ENCODE measurements at regions not wholly inside any gene's neighbourhood (a gene's known extent, or its start where the extent isn't known, plus 50 kb on each side); places are given as distances from the start of the nearest gene placed in this dataset.
"Not testable (repeated sequence)": the region's sequence is repeated elsewhere in the genome, so short reads cannot be mapped to it uniquely, and the experiment has no call there.

- DNase-seq (ENCODE audit: low spot score): no peak
These were observed 1957.9 kb downstream of the SUCLG1 start for GRCh38 chr2:82501217-82501616.

- DNase-seq (ENCODE audit: low spot score): no peak
These were observed 1960.2 kb downstream of the SUCLG1 start for GRCh38 chr2:82498777-82499443.

- DNase-seq (ENCODE audit: low spot score): no peak
These were observed 1964.3 kb downstream of the SUCLG1 start for GRCh38 chr2:82494739-82495138.

GRCh38 chr2:82491591-82491990, 1967.5 kb downstream of the SUCLG1 start:
- no peak for DNase-seq (ENCODE audit: low spot score)

- no peak for DNase-seq (ENCODE audit: low spot score)
These were observed 1971.7 kb downstream of the SUCLG1 start for GRCh38 chr2:82487354-82487753.

GRCh38 chr2:82485701-82486100, 1973.4 kb downstream of the SUCLG1 start:
- DNase-seq (ENCODE audit: low spot score): no peak

GRCh38 chr2:82481207-82481606, 1977.9 kb downstream of the SUCLG1 start:
- no peak for DNase-seq (ENCODE audit: low spot score)

GRCh38 chr2:82478641-82479040, 1980.4 kb downstream of the SUCLG1 start:
- DNase-seq (ENCODE audit: low spot score): no peak

- DNase-seq (ENCODE audit: low spot score): no peak
These were observed 1983.0 kb downstream of the SUCLG1 start for GRCh38 chr2:82476094-82476493.

- DNase-seq (ENCODE audit: low spot score): no peak
These were observed 2030.8 kb downstream of the SUCLG1 start for GRCh38 chr2:82428251-82428650.

GRCh38 chr2:82412021-82412420, 2047.1 kb downstream of the SUCLG1 start:
- DNase-seq (ENCODE audit: low spot score): no peak

- DNase-seq (ENCODE audit: low spot score): no peak
These were observed 2048.0 kb downstream of the SUCLG1 start for GRCh38 chr2:82411071-82411470.

GRCh38 chr2:82395531-82395930, 2063.5 kb downstream of the SUCLG1 start:
- no peak for DNase-seq (ENCODE audit: low spot score)

- no peak for DNase-seq (ENCODE audit: low spot score)
These were observed 2067.7 kb downstream of the SUCLG1 start for GRCh38 chr2:82391386-82391785.

- no peak for DNase-seq (ENCODE audit: low spot score)
These were observed 2051.1 kb upstream of the LRRTM1 start for GRCh38 chr2:82355622-82356021.

GRCh38 chr2:82345910-82346309, 2041.4 kb upstream of the LRRTM1 start:
- DNase-seq (ENCODE audit: low spot score): no peak

- no peak for DNase-seq (ENCODE audit: low spot score)
These were observed 2040.1 kb upstream of the LRRTM1 start for GRCh38 chr2:82344670-82345069.

- DNase-seq (ENCODE audit: low spot score): no peak
These were observed 2037.8 kb upstream of the LRRTM1 start for GRCh38 chr2:82342356-82342755.

GRCh38 chr2:82340578-82341053, 2036.1 kb upstream of the LRRTM1 start:
- DNase-seq (ENCODE audit: low spot score): no peak

GRCh38 chr2:82339805-82340204, 2035.3 kb upstream of the LRRTM1 start:
- DNase-seq (ENCODE audit: low spot score): no peak

- DNase-seq (ENCODE audit: low spot score): no peak
These were observed 2029.1 kb upstream of the LRRTM1 start for GRCh38 chr2:82333697-82334096.

GRCh38 chr2:82330155-82330554, 2025.6 kb upstream of the LRRTM1 start:
- no peak for DNase-seq (ENCODE audit: low spot score)

GRCh38 chr2:82326180-82326767, 2021.7 kb upstream of the LRRTM1 start:
- DNase-seq (ENCODE audit: low spot score): not testable (repeated sequence)

- DNase-seq (ENCODE audit: low spot score): no peak
These were observed 2015.7 kb upstream of the LRRTM1 start for GRCh38 chr2:82320296-82320695.

Measured in germinal center (tissue), 1 donor.